Lower leg skin (tissue), 3 donors: ENCODE measurements at regions not wholly inside any gene's neighbourhood (a gene's known extent, or its start where the extent isn't known, plus 50 kb on each side); places are given as distances from the start of the nearest gene placed in this dataset.

Source experiments
- POLR2A ChIP-seq, 2 donors: fragments of 450-650 bp; IDR thresholded peaks; one replicate each; pipeline ENCODE4 v1.6.1; 2016 to 2017; ENCODE audit warnings: antibody characterized with exemption in 2 of 2, mild to moderate bottlenecking in 1 of 2, moderate library complexity in 1 of 2
- TF ChIP-seq, protein P1 (sequence below), 3 donors: fragments of 450-650 bp; IDR thresholded peaks; one replicate each; pipeline ENCODE4 v1.5.1; 2016; ENCODE audit warnings: antibody characterized with exemption in 3 of 3, mild to moderate bottlenecking in 3 of 3, moderate library complexity in 2 of 3

DNA sequence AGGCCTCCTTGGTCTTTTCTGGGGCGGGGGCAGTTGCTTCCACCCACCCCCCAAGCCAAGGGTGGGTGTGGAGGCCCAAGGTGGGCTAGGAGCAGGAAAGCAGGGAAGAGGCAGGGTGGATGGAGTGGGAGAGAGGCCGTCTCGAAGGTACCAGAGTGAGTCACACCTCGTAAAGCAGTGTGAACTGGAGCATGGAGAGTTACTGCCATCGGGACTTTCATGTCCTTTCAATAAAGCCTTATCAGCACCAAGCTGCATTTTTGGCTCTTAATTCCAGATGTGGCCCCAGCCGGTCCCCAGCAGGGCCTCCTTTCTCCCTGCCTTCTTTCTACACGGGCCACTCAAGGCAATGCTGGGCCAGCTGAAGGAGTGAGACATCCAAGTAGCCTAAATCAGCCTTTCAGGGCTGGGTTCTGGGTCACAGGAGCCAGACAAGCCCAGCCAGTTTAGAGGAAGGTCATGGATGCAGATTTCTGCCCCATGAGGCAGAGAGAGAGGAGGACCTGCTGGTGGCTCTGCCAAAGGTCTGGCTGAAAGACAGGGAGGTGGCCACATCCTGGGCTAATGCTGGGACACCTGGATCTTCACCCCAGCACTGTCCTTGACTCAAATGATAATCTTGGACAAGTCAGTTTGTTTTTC, 59.0 kb upstream of the CD82 start:
- TF ChIP-seq, protein P1, sequence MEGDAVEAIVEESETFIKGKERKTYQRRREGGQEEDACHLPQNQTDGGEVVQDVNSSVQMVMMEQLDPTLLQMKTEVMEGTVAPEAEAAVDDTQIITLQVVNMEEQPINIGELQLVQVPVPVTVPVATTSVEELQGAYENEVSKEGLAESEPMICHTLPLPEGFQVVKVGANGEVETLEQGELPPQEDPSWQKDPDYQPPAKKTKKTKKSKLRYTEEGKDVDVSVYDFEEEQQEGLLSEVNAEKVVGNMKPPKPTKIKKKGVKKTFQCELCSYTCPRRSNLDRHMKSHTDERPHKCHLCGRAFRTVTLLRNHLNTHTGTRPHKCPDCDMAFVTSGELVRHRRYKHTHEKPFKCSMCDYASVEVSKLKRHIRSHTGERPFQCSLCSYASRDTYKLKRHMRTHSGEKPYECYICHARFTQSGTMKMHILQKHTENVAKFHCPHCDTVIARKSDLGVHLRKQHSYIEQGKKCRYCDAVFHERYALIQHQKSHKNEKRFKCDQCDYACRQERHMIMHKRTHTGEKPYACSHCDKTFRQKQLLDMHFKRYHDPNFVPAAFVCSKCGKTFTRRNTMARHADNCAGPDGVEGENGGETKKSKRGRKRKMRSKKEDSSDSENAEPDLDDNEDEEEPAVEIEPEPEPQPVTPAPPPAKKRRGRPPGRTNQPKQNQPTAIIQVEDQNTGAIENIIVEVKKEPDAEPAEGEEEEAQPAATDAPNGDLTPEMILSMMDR (IDR thresholded peaks at IDR 0.05) = no peak
- TF ChIP-seq POLR2A (IDR thresholded peaks at IDR 0.05) = no peak
